Rectal smooth muscle tissue (tissue), 1 donor: ENCODE measurements at regions not wholly inside any gene's neighbourhood (a gene's known extent, or its start where the extent isn't known, plus 50 kb on each side); places are given as distances from the start of the nearest gene placed in this dataset.
"Not testable (repeated sequence)": the region's sequence is repeated elsewhere in the genome, so short reads cannot be mapped to it uniquely, and the experiment has no call there.

Experiments
- H3K27ac ChIP-seq: one replicate; pipeline ENCODE4 v1.7.0; 2013; ENCODE audit warnings: low read depth, low read length, inconsistent platforms
- H3K27me3 ChIP-seq: one replicate; pipeline ENCODE4 v1.7.0; 2013; ENCODE audit warnings: low read length; ENCODE audit not compliant: control insufficient read depth, insufficient read depth
- H3K36me3 ChIP-seq: one replicate; pipeline ENCODE4 v1.7.0; 2013; ENCODE audit warnings: low read length; ENCODE audit not compliant: control insufficient read depth, insufficient read depth
- H3K4me1 ChIP-seq: one replicate; pipeline ENCODE4 v1.7.0; 2013; ENCODE audit warnings: low read length; ENCODE audit not compliant: control insufficient read depth, insufficient read depth
- H3K4me3 ChIP-seq: one replicate; pipeline ENCODE4 v1.7.0; 2013; ENCODE audit warnings: low read length
- H3K9ac ChIP-seq: one replicate; pipeline ENCODE4 v1.7.0; 2013; ENCODE audit warnings: low read length

DNA sequence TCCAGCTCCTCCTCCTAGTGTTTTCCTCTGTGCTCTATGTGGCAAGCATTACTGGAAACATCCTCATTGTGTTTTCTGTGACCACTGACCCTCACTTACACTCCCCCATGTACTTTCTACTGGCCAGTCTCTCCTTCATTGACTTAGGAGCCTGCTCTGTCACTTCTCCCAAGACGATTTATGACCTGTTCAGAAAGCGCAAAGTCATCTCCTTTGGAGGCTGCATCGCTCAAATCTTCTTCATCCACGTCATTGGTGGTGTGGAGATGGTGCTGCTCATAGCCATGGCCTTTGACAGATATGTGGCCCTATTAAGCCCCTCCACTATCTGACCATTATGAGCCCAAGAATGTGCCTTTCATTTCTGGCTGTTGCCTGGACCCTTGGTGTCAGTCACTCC lies 64.0 kb downstream of the OR4F15 start:
- H3K36me3 ChIP-seq, H3K9ac ChIP-seq, H3K4me1 ChIP-seq, H3K27ac ChIP-seq, H3K4me3 ChIP-seq, H3K27me3 ChIP-seq: not testable (repeated sequence)

DNA sequence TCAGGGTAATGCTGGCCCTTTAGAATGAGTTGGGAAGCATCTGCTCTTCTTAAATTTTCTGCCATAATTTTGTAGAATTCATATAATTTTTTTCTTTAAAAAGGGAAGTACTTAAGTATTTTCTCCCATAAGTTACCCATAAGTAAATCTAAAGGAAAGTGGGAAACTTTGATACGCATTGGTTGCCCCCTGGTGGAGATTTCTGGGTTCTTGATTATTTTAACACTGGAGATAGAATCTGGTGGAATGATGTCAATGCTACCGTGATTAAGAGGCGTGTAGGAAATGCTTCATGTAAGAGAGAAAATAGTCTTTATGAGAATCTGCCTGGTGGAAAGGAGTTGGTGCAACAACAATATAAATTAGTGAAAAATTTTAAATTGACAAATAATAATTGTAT lies 65.6 kb downstream of the OR4F15 start:
- H3K36me3 ChIP-seq, H3K9ac ChIP-seq, H3K4me3 ChIP-seq, H3K4me1 ChIP-seq, H3K27ac ChIP-seq, H3K27me3 ChIP-seq: not testable (repeated sequence)

DNA sequence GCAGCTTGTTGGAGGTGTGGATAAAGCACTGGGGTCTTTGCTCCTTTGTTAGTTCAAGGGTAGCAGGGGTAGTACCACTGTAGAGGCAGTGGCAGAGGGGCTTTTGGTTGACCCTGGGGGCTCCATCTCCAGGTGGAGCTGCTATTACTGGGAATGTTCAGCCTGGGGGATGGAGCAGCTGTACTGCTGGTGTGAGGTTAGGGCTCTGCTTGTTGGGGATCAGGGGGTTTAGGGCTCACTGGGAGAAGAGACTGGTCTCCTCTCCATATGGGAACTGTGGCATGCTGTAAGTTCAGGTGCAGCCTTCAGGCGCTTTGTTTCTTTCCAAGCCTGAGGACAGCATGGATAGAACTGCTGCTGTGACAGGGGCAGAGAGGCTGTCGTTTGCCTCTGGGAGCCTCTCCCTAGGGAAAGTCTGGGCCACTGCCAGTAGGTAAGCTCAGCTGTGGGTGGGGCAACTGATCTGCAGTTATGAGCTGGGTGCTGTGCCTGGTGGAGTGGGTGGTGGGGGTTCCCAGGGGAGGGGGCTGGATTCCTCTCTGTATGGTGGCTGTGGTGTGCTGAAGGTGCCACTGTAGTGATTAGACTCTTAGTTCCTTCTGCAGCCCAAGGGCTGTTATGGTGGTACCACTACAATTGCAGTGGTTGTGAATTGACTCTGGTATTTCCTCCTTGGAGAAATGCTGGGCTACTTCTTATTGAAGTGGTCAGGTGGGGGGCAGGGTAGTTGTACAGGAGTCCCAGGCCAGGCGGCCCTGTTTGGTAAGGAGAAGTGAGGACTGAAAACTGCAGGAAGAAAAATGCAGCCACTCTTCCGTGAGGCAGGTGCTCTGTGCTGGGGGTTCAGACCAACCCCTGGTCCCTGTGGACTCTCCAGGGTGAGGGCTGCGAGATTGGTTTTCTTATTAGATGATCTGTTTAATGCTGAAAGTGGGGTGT lies 100.6 kb downstream of the OR4F15 start:
- not testable (repeated sequence) for H3K36me3 ChIP-seq, H3K4me1 ChIP-seq, H3K27me3 ChIP-seq, H3K4me3 ChIP-seq, H3K9ac ChIP-seq, H3K27ac ChIP-seq

DNA sequence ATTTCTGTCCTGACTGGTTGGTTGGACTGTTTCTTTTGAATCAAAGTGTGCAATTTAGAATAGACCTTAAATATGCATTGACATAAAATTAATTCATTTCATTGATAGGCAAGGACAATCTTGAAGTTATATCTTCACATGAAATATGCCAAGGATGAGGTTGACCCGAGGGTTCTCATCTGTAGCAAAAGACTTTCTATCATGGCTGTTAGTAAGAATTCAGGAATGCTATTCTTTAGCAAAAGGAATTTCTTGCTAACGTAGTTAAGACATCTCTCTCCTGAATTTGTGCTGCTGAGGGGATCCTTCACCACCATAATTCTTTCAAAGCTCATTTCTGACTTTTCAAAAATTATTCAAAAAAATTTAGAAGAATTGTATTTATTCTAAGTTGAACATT lies 112.6 kb downstream of the OR4F15 start:
- H3K4me1 ChIP-seq, H3K4me3 ChIP-seq, H3K27ac ChIP-seq, H3K36me3 ChIP-seq, H3K9ac ChIP-seq, H3K27me3 ChIP-seq: not testable (repeated sequence)

DNA sequence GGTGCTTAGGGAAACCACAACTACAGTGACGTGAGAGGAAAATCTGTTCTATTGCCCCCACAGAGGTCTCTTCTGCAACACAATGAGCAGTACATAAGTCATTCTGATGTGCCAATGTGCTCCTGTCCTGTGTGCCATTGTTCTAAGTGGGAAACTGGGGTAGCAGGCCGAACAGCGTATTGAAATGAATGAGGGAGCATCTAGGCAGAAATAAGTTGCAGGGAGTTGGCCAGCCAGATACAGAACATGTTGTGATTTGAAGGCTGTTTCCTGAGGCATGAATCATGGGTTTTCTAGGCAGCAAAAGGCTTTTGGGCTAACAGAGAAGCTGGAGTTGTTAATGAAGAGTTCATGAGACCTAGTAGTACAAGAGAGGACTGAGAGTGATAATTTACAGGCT lies 122.5 kb downstream of the OR4F15 start:
- not testable (repeated sequence) for H3K9ac ChIP-seq, H3K4me3 ChIP-seq, H3K27ac ChIP-seq, H3K4me1 ChIP-seq, H3K36me3 ChIP-seq, H3K27me3 ChIP-seq

DNA sequence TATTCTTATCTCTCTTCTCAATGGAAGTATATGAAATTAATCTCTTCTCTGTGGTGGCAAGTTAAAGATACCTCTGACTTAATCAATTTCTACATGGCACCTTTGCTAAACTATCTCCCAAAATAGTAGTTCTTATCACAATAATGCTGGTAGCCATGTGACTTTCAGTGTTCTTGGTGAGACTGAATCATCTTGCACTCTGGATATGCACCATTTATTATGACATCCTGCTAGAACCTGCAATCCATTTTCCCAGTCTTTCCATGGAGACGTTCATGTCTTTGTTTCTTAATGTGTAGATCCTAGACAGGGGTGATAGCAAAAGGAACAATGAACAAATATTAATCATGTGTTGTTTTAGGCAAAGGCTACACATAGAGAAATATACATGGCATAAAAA lies 125.4 kb downstream of the OR4F15 start:
- not testable (repeated sequence) for H3K4me3 ChIP-seq, H3K27me3 ChIP-seq, H3K27ac ChIP-seq, H3K9ac ChIP-seq, H3K4me1 ChIP-seq, H3K36me3 ChIP-seq

DNA sequence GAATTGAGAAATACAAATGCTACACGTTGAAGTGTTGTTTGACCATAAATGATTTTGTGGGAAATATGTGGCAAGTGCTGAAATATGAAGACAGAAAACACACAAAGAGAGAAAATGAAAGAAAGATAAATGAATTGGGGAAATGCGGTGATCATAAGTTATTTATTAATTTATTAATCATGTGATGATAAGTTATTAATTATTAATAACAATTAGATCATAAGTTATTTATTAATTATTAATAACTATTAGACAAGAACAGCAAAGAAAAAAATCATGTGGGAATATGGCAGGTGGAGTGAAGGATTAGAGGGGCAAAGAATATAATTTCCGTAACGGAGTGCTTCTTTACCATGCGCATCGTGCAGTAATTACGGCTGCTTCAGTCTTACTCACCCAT lies 126.6 kb downstream of the OR4F15 start:
- not testable (repeated sequence) for H3K4me3 ChIP-seq, H3K36me3 ChIP-seq, H3K27me3 ChIP-seq, H3K9ac ChIP-seq, H3K27ac ChIP-seq, H3K4me1 ChIP-seq

DNA sequence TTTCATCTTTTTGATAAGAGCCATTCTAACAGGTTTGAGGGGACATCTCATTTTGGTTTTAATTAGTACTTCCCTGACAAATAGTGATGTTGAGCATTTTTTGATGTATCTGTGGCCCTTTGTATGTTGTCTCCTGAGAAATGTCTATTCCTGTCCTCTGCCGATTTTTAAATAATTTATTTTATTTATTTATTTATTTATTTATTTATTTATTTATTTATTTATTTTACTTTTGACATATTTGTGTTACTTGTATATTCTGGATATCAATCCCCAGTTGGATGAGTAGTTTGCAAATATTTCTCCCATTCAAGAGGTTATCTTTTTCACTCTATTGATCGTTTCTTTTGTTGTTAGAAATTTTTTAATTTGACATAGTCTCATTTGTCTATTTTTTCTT lies 133.9 kb downstream of the OR4F15 start:
- H3K9ac ChIP-seq, H3K4me1 ChIP-seq, H3K27ac ChIP-seq, H3K4me3 ChIP-seq, H3K27me3 ChIP-seq, H3K36me3 ChIP-seq: not testable (repeated sequence)

DNA sequence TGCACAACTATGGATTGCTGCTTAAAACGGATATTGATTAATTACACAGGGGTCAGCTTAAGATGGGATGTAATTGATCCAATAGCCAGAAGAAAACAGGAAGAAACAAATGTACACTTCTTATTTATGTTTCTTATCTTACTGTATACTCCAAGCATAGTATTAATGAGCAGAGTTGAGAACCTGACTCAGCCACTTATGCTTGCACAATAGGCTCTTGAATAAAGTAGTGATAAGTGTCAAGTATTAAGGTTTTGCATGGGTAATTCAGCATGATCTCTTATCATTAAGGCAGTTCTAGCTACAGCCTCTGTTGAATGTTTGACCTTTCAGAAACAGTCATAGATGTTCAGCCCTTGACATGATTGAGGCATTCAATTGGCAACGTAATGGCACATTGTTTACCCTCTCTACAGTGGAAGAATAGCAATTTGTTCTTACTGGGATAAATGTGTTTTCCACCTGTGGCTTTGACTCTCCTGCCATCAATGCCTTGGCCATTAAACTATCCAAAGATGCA lies 136.5 kb downstream of the OR4F15 start:
- not testable (repeated sequence) for H3K36me3 ChIP-seq, H3K9ac ChIP-seq, H3K27ac ChIP-seq, H3K27me3 ChIP-seq, H3K4me1 ChIP-seq, H3K4me3 ChIP-seq

DNA sequence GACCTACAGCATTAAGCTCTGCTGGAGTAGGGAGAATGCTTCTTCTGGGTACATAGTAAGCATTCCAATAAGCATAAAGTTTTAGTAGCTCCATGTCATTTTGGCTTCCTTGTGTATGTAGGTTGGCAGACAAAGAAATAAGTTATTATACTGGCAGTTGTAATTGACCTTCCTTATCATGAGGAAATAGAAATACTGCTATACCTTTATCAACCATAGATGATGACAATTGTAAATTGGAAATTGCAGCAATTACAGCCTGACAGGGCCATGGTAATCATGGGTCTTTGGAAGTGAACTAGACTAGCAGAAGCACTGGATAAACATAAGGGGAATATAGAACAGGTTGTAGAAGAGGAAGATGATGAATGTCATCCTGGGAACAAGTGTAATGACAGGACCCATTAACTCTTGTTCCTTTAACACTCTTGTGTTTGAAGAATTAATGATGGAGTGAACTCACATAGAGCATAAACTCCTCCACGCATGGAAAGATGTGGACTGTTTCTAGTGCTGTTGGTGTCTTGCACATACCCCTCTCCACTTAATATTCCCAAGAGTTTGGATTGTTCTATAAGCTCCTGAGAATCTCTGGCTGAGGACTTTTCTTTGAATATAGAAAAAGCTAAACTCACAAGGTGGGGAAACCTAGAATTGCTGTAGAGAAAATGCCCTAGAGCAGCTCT lies 137.5 kb downstream of the OR4F15 start:
- H3K9ac ChIP-seq, H3K36me3 ChIP-seq, H3K4me3 ChIP-seq, H3K27ac ChIP-seq, H3K4me1 ChIP-seq, H3K27me3 ChIP-seq: not testable (repeated sequence)

DNA sequence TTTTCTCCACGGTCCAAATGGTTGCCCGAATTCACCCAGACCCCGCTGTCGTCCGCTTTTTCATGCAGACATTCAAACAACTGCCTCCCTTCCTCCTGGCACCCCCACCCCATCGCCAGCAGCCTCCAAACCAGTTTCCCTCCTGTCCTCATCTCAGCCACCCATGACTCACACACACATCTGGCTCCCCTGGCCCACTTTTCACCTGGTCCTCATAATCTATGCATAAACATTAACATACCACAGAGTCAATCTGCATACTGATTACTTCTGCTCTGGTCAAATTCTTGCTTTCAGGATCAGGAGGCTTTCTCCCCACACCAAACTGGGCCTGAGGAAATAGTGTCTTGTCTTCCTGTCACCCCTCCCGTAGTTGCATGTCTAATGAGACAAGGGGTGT lies 142.0 kb downstream of the OR4F15 start:
- not testable (repeated sequence) for H3K27me3 ChIP-seq, H3K36me3 ChIP-seq, H3K4me1 ChIP-seq, H3K27ac ChIP-seq, H3K9ac ChIP-seq, H3K4me3 ChIP-seq

DNA sequence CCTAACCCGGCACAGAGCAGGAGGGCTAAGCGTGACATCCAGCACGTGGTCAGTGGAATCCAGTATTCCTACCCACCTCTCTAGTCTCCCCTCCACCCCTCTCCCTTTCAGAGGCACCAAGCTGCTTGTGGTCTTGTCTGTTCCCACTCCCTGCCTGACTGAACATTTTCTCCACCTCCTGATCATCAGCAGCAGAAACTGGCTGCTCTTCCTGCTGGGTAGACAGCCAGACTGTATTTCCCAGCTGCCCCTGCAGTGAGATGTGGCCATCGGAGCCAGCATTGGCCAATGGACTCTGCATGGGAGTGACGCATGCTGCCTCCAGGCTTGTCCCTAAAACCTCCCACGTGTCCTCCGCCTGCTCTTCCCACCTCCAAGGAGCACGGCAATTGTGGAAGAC lies 143.8 kb downstream of the OR4F15 start:
- not testable (repeated sequence) for H3K9ac ChIP-seq, H3K4me3 ChIP-seq, H3K4me1 ChIP-seq, H3K36me3 ChIP-seq, H3K27me3 ChIP-seq, H3K27ac ChIP-seq

DNA sequence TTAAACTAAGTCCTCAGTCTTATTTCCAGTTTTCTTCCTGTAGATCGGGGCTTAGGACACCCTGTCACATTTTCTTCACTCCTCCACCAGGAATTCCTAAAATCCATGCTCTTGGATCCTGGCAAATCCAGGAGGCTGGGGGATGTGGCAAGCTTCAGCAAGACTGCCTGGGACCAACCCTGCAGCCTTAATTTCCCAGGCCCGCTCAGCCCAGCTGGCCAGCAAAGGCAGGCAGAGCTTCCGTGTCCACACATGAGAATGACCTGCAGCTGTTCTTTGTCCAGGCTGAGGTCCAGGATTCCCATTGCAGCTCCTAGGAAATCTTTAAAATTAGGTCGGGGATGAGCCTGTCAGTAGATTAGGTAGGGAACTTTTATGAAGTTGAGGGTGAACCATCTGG lies 146.7 kb downstream of the OR4F15 start:
- not testable (repeated sequence) for H3K9ac ChIP-seq, H3K4me1 ChIP-seq, H3K27me3 ChIP-seq, H3K4me3 ChIP-seq, H3K36me3 ChIP-seq, H3K27ac ChIP-seq
